HCT116 (cell line): ENCODE measurements at regions not wholly inside any gene's neighbourhood (a gene's known extent, or its start where the extent isn't known, plus 50 kb on each side); places are given as distances from the start of the nearest gene placed in this dataset.

Experiments used
- ATAC-seq: fragments of 200-7000 bp; cut with Tn5 transposase; 2 replicates; pipeline ENCODE4 v1.9.1; 2020; ENCODE audit warnings: mild to moderate bottlenecking, moderate library complexity
- BruUV-seq: library from RNA; stranded (reverse); fragments of 400-500 nt; replicated peaks from 2 replicates; lab custom pipeline; 2021; lab: Mats Ljungman, UMichigan
- CTCF ChIA-PET: fragments of 300-600 bp; sonication (Branson Sonifier 250); formaldehyde crosslinking; loops from one replicate; lab custom pipeline; 2021; ENCODE audit warnings: antibody characterized with exemption; lab: Charles Lee
- POLR2A ChIA-PET: fragments of 300-600, 350-600 bp; sonication (Branson Sonifier 250); formaldehyde crosslinking; loops from one replicate; lab custom pipeline; 2021; ENCODE audit warnings: antibody characterized with exemption; lab: Charles Lee
- RAD21 ChIA-PET, 2 experiments: fragments of 300-600 bp; sonication (Branson Sonifier 250); formaldehyde crosslinking; loops; one replicate each; lab custom pipeline; 2023; ENCODE audit warnings: low total read pairs in 2 of 2; ENCODE audit not compliant: uncharacterized antibody in 2 of 2, unreplicated experiment in 2 of 2, low non-redundant PET in 1 of 2; lab: Charles Lee
- DNase-seq: peaks from one replicate; pipeline ENCODE4 v3.0.0-alpha.2; 2010; ENCODE audit warnings: low read depth, low spot score
- H2AFZ ChIP-seq: fragments of 200-600 bp; shearing (Covaris generic), sonication (generic); 2 replicates; pipeline ENCODE4 v1.6.1; 2017; ENCODE audit warnings: low read depth, mixed run types, mixed read lengths, antibody characterized with exemption, low read length; ENCODE audit not compliant: poor library complexity, severe bottlenecking
- H3K27ac ChIP-seq: 2 replicates; pipeline ENCODE4 v1.5.1; 2012; ENCODE audit warnings: low read depth, low read length
- H3K27me3 ChIP-seq: fragments of 200-600 bp; sonication (generic); 2 replicates; pipeline ENCODE4 v1.6.1; 2016; ENCODE audit warnings: mixed run types, low read length, mixed read lengths; ENCODE audit not compliant: insufficient read depth
- H3K36me3 ChIP-seq, 2 experiments: fragments of 200-500 bp in 1 of 2; fragments of 200-600 bp in 1 of 2; sonication (Bioruptor generic) in 1 of 2; sonication (generic) in 1 of 2; 2 replicates each; pipeline versions ENCODE4 v1.5.1 to v1.6.1; 2014 to 2016; ENCODE audit warnings: low read length in 2 of 2, inconsistent platforms in 1 of 2, mixed read lengths in 1 of 2, mixed run types in 1 of 2; ENCODE audit not compliant: insufficient read depth in 2 of 2, control insufficient read depth in 1 of 2
- H3K4me1 ChIP-seq, 2 experiments: fragments of 200-600 bp in 1 of 2; sonication (generic) in 1 of 2; 2 replicates each; pipeline versions ENCODE4 v1.5.1 to v1.6.1; 2012 to 2017; ENCODE audit warnings: low read length in 2 of 2, inconsistent platforms in 1 of 2, mild to moderate bottlenecking in 1 of 2, mixed read lengths in 1 of 2, mixed run types in 1 of 2, moderate library complexity in 1 of 2; ENCODE audit not compliant: insufficient read depth in 2 of 2, control insufficient read depth in 1 of 2
- H3K4me2 ChIP-seq: fragments of 200-600 bp; sonication (generic); 2 replicates; pipeline ENCODE4 v1.6.1; 2017; ENCODE audit warnings: mixed run types, low read length, mixed read lengths
- H3K4me3 ChIP-seq, 2 experiments: fragments of 200-600 bp in 1 of 2; sonication (generic) in 1 of 2; replicated peaks in 1 of 2; 2 replicates each; pipeline ENCODE4 v1.5.1; 2011 to 2016; ENCODE audit warnings: low read length in 2 of 2, control low read depth in 1 of 2, low read depth in 1 of 2, mild to moderate bottlenecking in 1 of 2, mixed read lengths in 1 of 2, mixed run types in 1 of 2
- H3K79me2 ChIP-seq: fragments of 200-600 bp; sonication (generic); 2 replicates; pipeline ENCODE4 v1.6.1; 2017; ENCODE audit warnings: mild to moderate bottlenecking, mixed run types, low read length, moderate library complexity, mixed read lengths; ENCODE audit not compliant: insufficient read depth
- H3K9ac ChIP-seq: fragments of 200-600 bp; sonication (generic); 2 replicates; pipeline ENCODE4 v1.6.1; 2016; ENCODE audit warnings: low read length, mixed read lengths
- H3K9me2 ChIP-seq: fragments of 200-600 bp; sonication (generic), shearing (Covaris generic); 2 replicates; pipeline ENCODE4 v1.6.1; 2017; ENCODE audit warnings: mixed run types, mild to moderate bottlenecking, moderate library complexity; ENCODE audit not compliant: insufficient read depth
- H3K9me3 ChIP-seq, 2 experiments: fragments of 200-500 bp in 1 of 2; fragments of 200-600 bp in 1 of 2; sonication (Bioruptor generic) in 1 of 2; sonication (generic) in 1 of 2; 2 replicates each; pipeline ENCODE4 v1.6.1; 2014 to 2017; ENCODE audit warnings: low read length in 2 of 2, mixed read lengths in 2 of 2, inconsistent platforms in 1 of 2, low read depth in 1 of 2, mild to moderate bottlenecking in 1 of 2, mixed run types in 1 of 2, moderate library complexity in 1 of 2; ENCODE audit not compliant: control insufficient read depth in 1 of 2, insufficient read depth in 1 of 2
- H4K20me1 ChIP-seq: fragments of 200-600 bp; sonication (generic), shearing (Covaris generic); 2 replicates; pipeline ENCODE4 v1.6.1; 2017; ENCODE audit warnings: mixed run types, mild to moderate bottlenecking, moderate library complexity; ENCODE audit not compliant: insufficient read depth
- EGR1 ChIP-seq: IDR thresholded peaks from 2 replicates; pipeline ENCODE4 v1.6.1; 2012; ENCODE audit warnings: low read depth
- ELF1 ChIP-seq: IDR thresholded peaks from 2 replicates; pipeline ENCODE4 v1.6.1; 2012; ENCODE audit warnings: low read depth, borderline replicate concordance
- EZH2 ChIP-seq: fragments of 200-600 bp; sonication (generic); IDR thresholded peaks from 2 replicates; pipeline ENCODE4 v1.6.1; 2017; ENCODE audit warnings: antibody characterized with exemption, mixed run types
- JUND ChIP-seq: IDR thresholded peaks from 2 replicates; pipeline ENCODE4 v1.6.1; 2012
- MAX ChIP-seq: IDR thresholded peaks from 2 replicates; pipeline ENCODE4 v1.6.1; 2012
- POLR2A ChIP-seq: IDR thresholded peaks from 2 replicates; pipeline ENCODE4 v1.7.0; 2011; ENCODE audit warnings: borderline replicate concordance; ENCODE audit not compliant: insufficient read depth, insufficient read length; ENCODE audit errors: extremely low read depth
- POLR2AphosphoS5 ChIP-seq: IDR thresholded peaks from 2 replicates; pipeline ENCODE4 v1.6.1; 2011; ENCODE audit warnings: mild to moderate bottlenecking, low read depth, low read length, moderate library complexity
- RAD21 ChIP-seq: IDR thresholded peaks from 2 replicates; pipeline ENCODE4 v1.6.1; 2012; ENCODE audit warnings: low read depth, mild to moderate bottlenecking
- REST ChIP-seq: IDR thresholded peaks from 2 replicates; pipeline ENCODE4 v1.6.1; 2012; ENCODE audit warnings: low read depth
- SIN3A ChIP-seq: IDR thresholded peaks from 2 replicates; pipeline ENCODE4 v1.6.1; 2012; ENCODE audit warnings: low read depth
- SP1 ChIP-seq: IDR thresholded peaks from 2 replicates; pipeline ENCODE4 v1.6.1; 2012; ENCODE audit warnings: low read depth
- SRF ChIP-seq: IDR thresholded peaks from 2 replicates; pipeline ENCODE4 v1.6.1; 2012; ENCODE audit warnings: low read depth
- ZNF274 ChIP-seq: fragments of 200-500 bp; sonication (Bioruptor generic); IDR thresholded peaks from 2 replicates; pipeline ENCODE4 v1.6.1; 2014; ENCODE audit warnings: mild to moderate bottlenecking, low read depth, low read length, inconsistent platforms
- intact Hi-C: fragments of 100-400 bp; cut with micrococcal nuclease; formaldehyde crosslinking; loops from 2 replicates; pipeline ENCODE4 v1.10.0; 2022
- TF ChIP-seq, protein P1 (sequence below): IDR thresholded peaks from 2 replicates; pipeline ENCODE4 v1.6.1; 2012
- TF ChIP-seq, protein P2 (sequence below), 3 experiments: fragments of 200-600 bp in 1 of 3; sonication (generic) in 1 of 3; IDR thresholded peaks in 2 of 3; conservative IDR thresholded peaks in 1 of 3; 2 replicates each; pipeline ENCODE4 v1.5.1; 2012 to 2017; ENCODE audit warnings: low read depth in 2 of 3, low read length in 2 of 3, antibody characterized with exemption in 1 of 3, borderline replicate concordance in 1 of 3, control low read depth in 1 of 3, mild to moderate bottlenecking in 1 of 3, mixed read lengths in 1 of 3, mixed run types in 1 of 3, moderate library complexity in 1 of 3; ENCODE audit not compliant: insufficient read depth in 1 of 3

GRCh38 chr13:68846663-68847062 lies 1261.0 kb upstream of the ATXN8OS start:
- CTCF ChIA-PET = no interaction called here
- H3K4me2 ChIP-seq = no peak overlapping the region
- intact Hi-C loops = no loop called here
- no peak overlapping the region for H2AFZ ChIP-seq
- no peak for TF ChIP-seq SIN3A
- no peak for TF ChIP-seq POLR2AphosphoS5
- no peak for TF ChIP-seq MAX
- TF ChIP-seq SP1 = no peak
- no peak for TF ChIP-seq ELF1
- no peak for TF ChIP-seq REST
- no peak for TF ChIP-seq JUND
- TF ChIP-seq RAD21 = no peak
- TF ChIP-seq EZH2 = no peak
- TF ChIP-seq ZNF274 = no peak
- TF ChIP-seq, protein P1, sequence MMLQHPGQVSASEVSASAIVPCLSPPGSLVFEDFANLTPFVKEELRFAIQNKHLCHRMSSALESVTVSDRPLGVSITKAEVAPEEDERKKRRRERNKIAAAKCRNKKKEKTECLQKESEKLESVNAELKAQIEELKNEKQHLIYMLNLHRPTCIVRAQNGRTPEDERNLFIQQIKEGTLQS = no peak
- TF ChIP-seq, protein P2, sequence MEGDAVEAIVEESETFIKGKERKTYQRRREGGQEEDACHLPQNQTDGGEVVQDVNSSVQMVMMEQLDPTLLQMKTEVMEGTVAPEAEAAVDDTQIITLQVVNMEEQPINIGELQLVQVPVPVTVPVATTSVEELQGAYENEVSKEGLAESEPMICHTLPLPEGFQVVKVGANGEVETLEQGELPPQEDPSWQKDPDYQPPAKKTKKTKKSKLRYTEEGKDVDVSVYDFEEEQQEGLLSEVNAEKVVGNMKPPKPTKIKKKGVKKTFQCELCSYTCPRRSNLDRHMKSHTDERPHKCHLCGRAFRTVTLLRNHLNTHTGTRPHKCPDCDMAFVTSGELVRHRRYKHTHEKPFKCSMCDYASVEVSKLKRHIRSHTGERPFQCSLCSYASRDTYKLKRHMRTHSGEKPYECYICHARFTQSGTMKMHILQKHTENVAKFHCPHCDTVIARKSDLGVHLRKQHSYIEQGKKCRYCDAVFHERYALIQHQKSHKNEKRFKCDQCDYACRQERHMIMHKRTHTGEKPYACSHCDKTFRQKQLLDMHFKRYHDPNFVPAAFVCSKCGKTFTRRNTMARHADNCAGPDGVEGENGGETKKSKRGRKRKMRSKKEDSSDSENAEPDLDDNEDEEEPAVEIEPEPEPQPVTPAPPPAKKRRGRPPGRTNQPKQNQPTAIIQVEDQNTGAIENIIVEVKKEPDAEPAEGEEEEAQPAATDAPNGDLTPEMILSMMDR (IDR thresholded peaks at IDR 0.05 in 2 of 3, conservative IDR thresholded peaks at IDR 0.05 in 1 of 3; ENCODE audit: borderline replicate concordance in 1 of 3, insufficient read depth in 1 of 3, low read depth in 2 of 3, low read length in 2 of 3) = no peak
- TF ChIP-seq SRF = no peak
- no peak for TF ChIP-seq POLR2A
- no peak for TF ChIP-seq EGR1
- no peak overlapping the region for H3K9ac ChIP-seq
- H3K4me1 ChIP-seq = no peaks in the 10 kb centered on the region
- no peak overlapping the region for H3K27ac ChIP-seq
- H4K20me1 ChIP-seq = no peaks in the 10 kb centered on the region
- no peaks in the 10 kb centered on the region for H3K79me2 ChIP-seq
- BruUV-seq = no TSS peak
- H3K4me3 ChIP-seq = no peak overlapping the region
- RAD21 ChIA-PET = no interaction called here
- no peaks in the 10 kb centered on the region for H3K36me3 ChIP-seq
- H3K27me3 ChIP-seq = no peaks in the 10 kb centered on the region
- H3K9me3 ChIP-seq = no peaks in the 10 kb centered on the region
- H3K9me2 ChIP-seq = no peaks in the 10 kb centered on the region
- DNase-seq (no peak), ATAC-seq (no peak)
- POLR2A ChIA-PET = no interaction called here
